GM23248 (cell line): ENCODE measurements at regions not wholly inside any gene's neighbourhood (a gene's known extent, or its start where the extent isn't known, plus 50 kb on each side); places are given as distances from the start of the nearest gene placed in this dataset.

Source experiments
- EZH2 ChIP-seq: fragments of 200-600 bp; sonication (generic); IDR thresholded peaks from 2 replicates; pipeline ENCODE4 v1.6.1; 2018; ENCODE audit warnings: antibody characterized with exemption, mild to moderate bottlenecking; ENCODE audit not compliant: insufficient read depth, poor library complexity, severe bottlenecking
- EZH2phosphoT487 ChIP-seq: fragments of 200-600 bp; sonication (generic); IDR thresholded peaks from 2 replicates; pipeline ENCODE4 v1.6.1; 2018; ENCODE audit warnings: antibody characterized with exemption, moderate library complexity, mild to moderate bottlenecking, low read depth; ENCODE audit not compliant: insufficient read depth

GRCh38 chr17:53909802-53910201, 87.1 kb downstream of the KIF2B start:
- TF ChIP-seq EZH2 (no peak), EZH2phosphoT487 (no peak)
